ENCODE measurements at regions not wholly inside any gene's neighbourhood (a gene's known extent, or its start where the extent isn't known, plus 50 kb on each side); places are given as distances from the start of the nearest gene placed in this dataset.
A peak's percentile ranks its signal among the peaks of the same experiment; 100 is the strongest.

DNA sequence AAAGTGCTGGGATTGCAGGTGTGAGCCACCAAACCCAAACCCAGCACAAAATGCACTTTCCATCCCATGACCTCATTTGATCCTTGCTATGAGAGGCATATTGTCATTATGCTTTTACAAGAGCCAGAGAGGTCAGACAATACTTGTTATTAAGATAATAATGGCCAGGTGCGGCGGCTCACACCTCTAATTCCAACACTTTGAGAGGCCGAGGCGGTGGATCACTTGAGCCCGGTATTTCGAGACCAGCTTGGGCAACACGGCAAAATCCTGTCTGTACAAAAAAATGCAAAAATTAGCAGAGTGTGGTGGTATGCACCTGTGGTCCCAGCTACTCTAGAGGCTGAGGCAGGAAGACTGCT, 55.9 kb upstream of the IL17B start:
- Histone ChIP-seq H3K27me3 (ENCODE audit: insufficient read depth, poor library complexity, severe bottlenecking) (no peaks in the 10 kb centered on the region), H3K27ac (replicated peaks) (no peak overlapping the region), H3K4me3 (replicated peaks; ENCODE audit: insufficient read depth, low read length) (no peak overlapping the region)
- no peak for DNase-seq (ENCODE audit: low read depth in 1 of 2, low spot score in 1 of 2)
- TF ChIP-seq POLR2AphosphoS5 (IDR thresholded peaks at IDR 0.05; ENCODE audit: low read depth), result no peak
- no peak for TF ChIP-seq SPI1 (IDR thresholded peaks at IDR 0.05; ENCODE audit: borderline replicate concordance, low read depth)
- TF ChIP-seq GABPA (IDR thresholded peaks at IDR 0.05; ENCODE audit: low read depth), result no peak
- TF ChIP-seq, protein P1, sequence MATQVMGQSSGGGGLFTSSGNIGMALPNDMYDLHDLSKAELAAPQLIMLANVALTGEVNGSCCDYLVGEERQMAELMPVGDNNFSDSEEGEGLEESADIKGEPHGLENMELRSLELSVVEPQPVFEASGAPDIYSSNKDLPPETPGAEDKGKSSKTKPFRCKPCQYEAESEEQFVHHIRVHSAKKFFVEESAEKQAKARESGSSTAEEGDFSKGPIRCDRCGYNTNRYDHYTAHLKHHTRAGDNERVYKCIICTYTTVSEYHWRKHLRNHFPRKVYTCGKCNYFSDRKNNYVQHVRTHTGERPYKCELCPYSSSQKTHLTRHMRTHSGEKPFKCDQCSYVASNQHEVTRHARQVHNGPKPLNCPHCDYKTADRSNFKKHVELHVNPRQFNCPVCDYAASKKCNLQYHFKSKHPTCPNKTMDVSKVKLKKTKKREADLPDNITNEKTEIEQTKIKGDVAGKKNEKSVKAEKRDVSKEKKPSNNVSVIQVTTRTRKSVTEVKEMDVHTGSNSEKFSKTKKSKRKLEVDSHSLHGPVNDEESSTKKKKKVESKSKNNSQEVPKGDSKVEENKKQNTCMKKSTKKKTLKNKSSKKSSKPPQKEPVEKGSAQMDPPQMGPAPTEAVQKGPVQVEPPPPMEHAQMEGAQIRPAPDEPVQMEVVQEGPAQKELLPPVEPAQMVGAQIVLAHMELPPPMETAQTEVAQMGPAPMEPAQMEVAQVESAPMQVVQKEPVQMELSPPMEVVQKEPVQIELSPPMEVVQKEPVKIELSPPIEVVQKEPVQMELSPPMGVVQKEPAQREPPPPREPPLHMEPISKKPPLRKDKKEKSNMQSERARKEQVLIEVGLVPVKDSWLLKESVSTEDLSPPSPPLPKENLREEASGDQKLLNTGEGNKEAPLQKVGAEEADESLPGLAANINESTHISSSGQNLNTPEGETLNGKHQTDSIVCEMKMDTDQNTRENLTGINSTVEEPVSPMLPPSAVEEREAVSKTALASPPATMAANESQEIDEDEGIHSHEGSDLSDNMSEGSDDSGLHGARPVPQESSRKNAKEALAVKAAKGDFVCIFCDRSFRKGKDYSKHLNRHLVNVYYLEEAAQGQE (IDR thresholded peaks at IDR 0.05; ENCODE audit: insufficient replicate concordance, low read depth), result no peak
- TF ChIP-seq, protein P2, sequence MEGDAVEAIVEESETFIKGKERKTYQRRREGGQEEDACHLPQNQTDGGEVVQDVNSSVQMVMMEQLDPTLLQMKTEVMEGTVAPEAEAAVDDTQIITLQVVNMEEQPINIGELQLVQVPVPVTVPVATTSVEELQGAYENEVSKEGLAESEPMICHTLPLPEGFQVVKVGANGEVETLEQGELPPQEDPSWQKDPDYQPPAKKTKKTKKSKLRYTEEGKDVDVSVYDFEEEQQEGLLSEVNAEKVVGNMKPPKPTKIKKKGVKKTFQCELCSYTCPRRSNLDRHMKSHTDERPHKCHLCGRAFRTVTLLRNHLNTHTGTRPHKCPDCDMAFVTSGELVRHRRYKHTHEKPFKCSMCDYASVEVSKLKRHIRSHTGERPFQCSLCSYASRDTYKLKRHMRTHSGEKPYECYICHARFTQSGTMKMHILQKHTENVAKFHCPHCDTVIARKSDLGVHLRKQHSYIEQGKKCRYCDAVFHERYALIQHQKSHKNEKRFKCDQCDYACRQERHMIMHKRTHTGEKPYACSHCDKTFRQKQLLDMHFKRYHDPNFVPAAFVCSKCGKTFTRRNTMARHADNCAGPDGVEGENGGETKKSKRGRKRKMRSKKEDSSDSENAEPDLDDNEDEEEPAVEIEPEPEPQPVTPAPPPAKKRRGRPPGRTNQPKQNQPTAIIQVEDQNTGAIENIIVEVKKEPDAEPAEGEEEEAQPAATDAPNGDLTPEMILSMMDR (IDR thresholded peaks at IDR 0.05; ENCODE audit: insufficient read depth, low read length), result no peak

DNA sequence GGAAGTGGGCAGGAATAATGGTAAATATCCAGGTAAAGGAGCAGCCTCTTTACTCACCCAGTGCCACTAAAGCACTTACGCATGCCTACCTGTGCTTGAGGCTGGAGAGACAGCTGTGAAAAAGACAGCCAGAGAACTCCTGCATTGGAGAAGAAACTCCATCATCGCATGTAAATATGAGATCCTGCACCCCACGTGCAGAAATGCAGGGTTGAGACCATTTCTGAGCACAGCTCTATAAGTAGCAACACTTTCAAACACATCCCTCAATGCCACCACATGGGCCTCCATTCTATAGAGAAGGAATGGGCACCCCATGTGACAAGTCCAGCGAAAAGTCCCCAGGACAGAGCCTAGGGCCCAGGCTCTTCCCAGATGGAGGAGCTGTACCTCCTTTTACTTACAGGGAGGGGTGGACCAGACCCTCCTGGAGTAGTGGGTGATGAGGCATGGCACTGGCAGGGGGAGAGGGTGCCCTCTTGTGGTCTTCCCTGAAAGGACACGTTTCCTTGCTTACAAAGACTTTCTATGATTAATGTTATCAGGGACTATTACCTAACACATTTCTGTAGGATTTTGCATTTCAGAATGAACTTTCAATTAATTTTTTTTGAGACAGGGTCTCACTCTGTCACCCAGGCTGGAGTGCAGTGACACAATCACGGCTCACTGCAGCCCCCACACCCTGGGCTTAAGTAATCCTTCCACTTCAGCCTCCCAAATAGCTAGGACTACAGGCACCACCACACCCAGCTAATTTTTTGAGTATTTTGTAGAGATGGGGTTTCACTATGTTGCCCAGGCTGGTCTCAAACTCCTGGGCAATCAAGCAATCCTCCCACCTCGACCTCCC, 55.3 kb upstream of the IL17B start:
- DNase-seq (ENCODE audit: low read depth in 1 of 2, low spot score in 1 of 2), result peak in 1 of 2 experiments; percentile 54
- no peak for TF ChIP-seq GABPA (IDR thresholded peaks at IDR 0.05; ENCODE audit: low read depth)
- TF ChIP-seq, protein P2 (IDR thresholded peaks at IDR 0.05; ENCODE audit: insufficient read depth, low read length), result peak; percentile 64
- Histone ChIP-seq H3K27ac (replicated peaks) (no peak overlapping the region), H3K27me3 (ENCODE audit: insufficient read depth, poor library complexity, severe bottlenecking) (no peaks in the 10 kb centered on the region), H3K4me3 (replicated peaks; ENCODE audit: insufficient read depth, low read length) (no peak overlapping the region)

DNA sequence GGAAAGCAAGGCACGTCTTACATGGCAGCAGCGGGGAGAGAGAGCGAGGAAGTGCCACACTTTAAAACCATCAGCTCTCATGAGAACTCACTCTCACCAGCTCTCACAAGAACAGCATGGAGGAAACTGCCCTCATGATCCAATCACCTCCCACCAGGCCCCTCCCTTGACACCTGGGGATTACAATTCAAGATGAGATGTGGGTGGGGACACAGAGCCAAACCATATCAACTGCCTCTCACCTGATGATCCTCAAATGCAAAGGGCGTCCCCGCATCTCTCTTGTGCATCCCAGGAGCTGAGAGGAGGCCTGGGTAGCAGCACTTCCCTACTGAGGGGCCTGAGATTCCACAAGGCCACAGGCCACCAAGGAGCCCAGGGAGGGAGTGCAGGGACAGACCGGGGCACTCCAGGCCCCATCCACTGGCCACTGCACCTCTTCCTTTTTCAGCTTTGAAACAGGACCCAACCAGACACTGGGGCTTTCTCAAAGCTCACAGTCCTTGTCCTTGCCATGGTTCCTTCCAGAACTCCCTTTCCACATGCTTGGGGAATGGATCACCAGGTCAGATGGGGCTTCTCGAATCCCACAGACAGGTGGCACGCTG, 54.5 kb upstream of the IL17B start:
- DNase-seq (ENCODE audit: low read depth in 1 of 2, low spot score in 1 of 2), result peak in 1 of 2 experiments; percentile 11
- Histone ChIP-seq H3K27me3 (ENCODE audit: insufficient read depth, poor library complexity, severe bottlenecking) (no peaks in the 10 kb centered on the region), H3K27ac (replicated peaks) (no peak overlapping the region), H3K4me3 (replicated peaks; ENCODE audit: insufficient read depth, low read length) (no peak overlapping the region)
- TF ChIP-seq, protein P2 (IDR thresholded peaks at IDR 0.05; ENCODE audit: insufficient read depth, low read length), result no peak
- TF ChIP-seq GABPA (IDR thresholded peaks at IDR 0.05; ENCODE audit: low read depth) (no peak), SPI1 (IDR thresholded peaks at IDR 0.05; ENCODE audit: borderline replicate concordance, low read depth) (no peak), POLR2AphosphoS5 (IDR thresholded peaks at IDR 0.05; ENCODE audit: low read depth) (no peak)
- TF ChIP-seq, protein P1 (IDR thresholded peaks at IDR 0.05; ENCODE audit: insufficient replicate concordance, low read depth), result no peak
